K562 (cell line): ENCODE measurements at regions not wholly inside any gene's neighbourhood (a gene's known extent, or its start where the extent isn't known, plus 50 kb on each side); places are given as distances from the start of the nearest gene placed in this dataset.

Experiments
- ATAC-seq: fragments of 200-7000 bp; cut with Tn5 transposase; 3 replicates; pipeline ENCODE4 v1.9.1; 2020; ENCODE audit warnings: moderate library complexity
- BruUV-seq: library from RNA; stranded (reverse); fragments of 400-500 nt; replicated peaks from 2 replicates; lab custom pipeline; 2021; lab: Mats Ljungman, UMichigan
- CTCF ChIA-PET: fragments of 300-600 bp; formaldehyde crosslinking; extraction: SDS; loops from one replicate; lab custom pipeline; 2021; ENCODE audit warnings: low intra/inter-chr PET ratio; lab: Yijun Ruan, JAX
- POLR2A ChIA-PET: fragments of 300-600, 350-650 bp; sonication (Branson Sonifier 250); formaldehyde crosslinking; extraction: SDS; loops from one replicate; lab custom pipeline; 2021; ENCODE audit warnings: antibody characterized with exemption, inconsistent platforms; lab: Yijun Ruan, JAX
- DNase-seq, 4 experiments: peaks; one replicate each; pipeline versions ENCODE4 v3.0.0 to v3.0.0-alpha.2; 2011 to 2018; ENCODE audit warnings: low spot score in 3 of 4, mixed read lengths in 3 of 4; ENCODE audit errors: extremely low read depth in 1 of 4
- FAIRE-seq: peaks from 2 replicates; lab custom pipeline; 2011; peaks lifted over from hg19 to GRCh38; lab: Jason Lieb, UNC
- H2AFZ ChIP-seq: 2 replicates; pipeline ENCODE4 v1.6.0; 2011; ENCODE audit warnings: low read depth, low read length, control low read depth, inconsistent platforms
- H3K27ac ChIP-seq: fragments of 200-600 bp; 3 replicates; pipeline ENCODE4 v1.8.0; 2011; ENCODE audit warnings: low read depth, mild to moderate bottlenecking, control low read depth, inconsistent platforms, low read length, moderate library complexity, mixed read lengths; ENCODE audit errors: extremely low read depth
- H3K27me3 ChIP-seq, 2 experiments: fragments of 300-600 bp in 1 of 2; 2 replicates in 1 of 2; 3 replicates in 1 of 2; pipeline versions ENCODE4 v1.6.0 to v1.8.0; 2011; ENCODE audit warnings: inconsistent platforms in 2 of 2, low read length in 2 of 2, mild to moderate bottlenecking in 1 of 2, mixed read lengths in 1 of 2, moderate library complexity in 1 of 2; ENCODE audit not compliant: control insufficient read depth in 2 of 2, insufficient read depth in 2 of 2
- H3K36me3 ChIP-seq: fragments of 300-600 bp; 3 replicates; pipeline ENCODE4 v1.8.0; 2011; ENCODE audit warnings: mild to moderate bottlenecking, low read length, inconsistent platforms; ENCODE audit not compliant: control insufficient read depth, insufficient read depth
- H3K4me1 ChIP-seq, 2 experiments: fragments of 200-600 bp in 1 of 2; replicated peaks in 1 of 2; 2 replicates in 1 of 2; 3 replicates in 1 of 2; pipeline versions ENCODE4 v1.5.1 to v1.8.0; 2011; ENCODE audit warnings: inconsistent platforms in 2 of 2, low read length in 2 of 2, mild to moderate bottlenecking in 1 of 2, mixed read lengths in 1 of 2, moderate library complexity in 1 of 2; ENCODE audit not compliant: control insufficient read depth in 2 of 2, insufficient read depth in 2 of 2
- H3K4me2 ChIP-seq: 2 replicates; pipeline ENCODE4 v1.6.1; 2011; ENCODE audit warnings: low read length, control low read depth, inconsistent platforms, mixed read lengths; ENCODE audit not compliant: insufficient read depth
- H3K4me3 ChIP-seq: fragments of 200-600 bp; sonication (generic), shearing (Covaris generic); 2 replicates; pipeline ENCODE4 v1.5.1; 2016; ENCODE audit warnings: control low read depth, inconsistent platforms
- H3K79me2 ChIP-seq: fragments of 200-600 bp; 3 replicates; pipeline ENCODE4 v1.8.0; 2011; ENCODE audit warnings: low read length, inconsistent platforms; ENCODE audit not compliant: control insufficient read depth, insufficient read depth
- H3K9ac ChIP-seq, 2 experiments: 2 replicates each; pipeline versions ENCODE4 v1.6.0 to v1.6.1; 2011; ENCODE audit warnings: low read depth in 2 of 2, low read length in 2 of 2, control low read depth in 1 of 2, inconsistent platforms in 1 of 2, mild to moderate bottlenecking in 1 of 2, mixed read lengths in 1 of 2; ENCODE audit not compliant: insufficient read depth in 1 of 2
- H3K9me1 ChIP-seq: one replicate; pipeline ENCODE4 v1.6.0; 2011; ENCODE audit warnings: inconsistent platforms, mild to moderate bottlenecking, low read length, moderate library complexity; ENCODE audit not compliant: control insufficient read depth, insufficient read depth
- H3K9me3 ChIP-seq: replicated peaks from 2 replicates; pipeline ENCODE4 v1.5.1; 2011; ENCODE audit warnings: low read depth, low read length, inconsistent platforms; ENCODE audit not compliant: control insufficient read depth, insufficient read depth
- H4K20me1 ChIP-seq: replicated peaks from 2 replicates; pipeline ENCODE4 v1.6.1; 2011; ENCODE audit warnings: low read length, inconsistent platforms, mixed read lengths; ENCODE audit not compliant: control insufficient read depth, insufficient read depth
- ARID2 ChIP-seq: fragments of 450-650 bp; IDR thresholded peaks from 2 replicates; pipeline ENCODE4 v1.6.1; 2017; ENCODE audit warnings: antibody characterized with exemption, mild to moderate bottlenecking
- CREBBP ChIP-seq: IDR thresholded peaks from one replicate; pipeline ENCODE4 v1.6.1; 2012; ENCODE audit warnings: low read depth, mild to moderate bottlenecking, control low read depth, inconsistent platforms, low read length
- HMGN3 ChIP-seq: IDR thresholded peaks from 2 replicates; pipeline ENCODE4 v1.6.1; 2011; ENCODE audit warnings: borderline replicate concordance, low read depth, mild to moderate bottlenecking, mixed read lengths, low read length; ENCODE audit not compliant: insufficient read length; ENCODE audit errors: extremely low read depth
- HNRNPH1 ChIP-seq: fragments of 200-400 bp; formaldehyde crosslinking; optimal IDR thresholded peaks from 2 replicates; pipeline ENCODE3; 2017; ENCODE audit warnings: low read depth, mild to moderate bottlenecking, low read length, moderate library complexity
- SLC30A9 ChIP-seq: fragments of 250-450 bp; sonication (Bioruptor Pico); IDR thresholded peaks from 2 replicates; pipeline ENCODE4 v1.8.0; 2022; ENCODE audit warnings: mild to moderate bottlenecking, moderate library complexity
- TFAM ChIP-seq: fragments of 250-450 bp; sonication (Bioruptor Pico); conservative IDR thresholded peaks from 2 replicates; pipeline ENCODE4 v1.5.0; 2021; ENCODE audit warnings: mild to moderate bottlenecking, moderate library complexity
- ZNF121 ChIP-seq: sonication (generic); formaldehyde crosslinking; conservative IDR thresholded peaks from 2 replicates; pipeline ENCODE4 v1.8.0; 2022; ENCODE audit warnings: missing genetic modification reagents
- ZNF311 ChIP-seq: fragments of 250-450 bp; sonication (Bioruptor Pico); IDR thresholded peaks from 2 replicates; pipeline ENCODE4 v1.4.0; 2020; ENCODE audit warnings: mild to moderate bottlenecking, moderate library complexity
- ZNF316 ChIP-seq: fragments of 450-650 bp; IDR thresholded peaks from 2 replicates; pipeline ENCODE4 v1.6.1; 2016
- WGBS: fragments of 100-300 bp; shearing (Covaris generic); methylation state at CpG from one replicate; pipeline ENCODE4 v1.1.6; 2016; ENCODE audit warnings: low coverage, mixed read lengths; ENCODE audit not compliant: insufficient coverage; ENCODE audit errors: missing lambda C conversion rate; 5-methylcytosine and 5-hydroxymethylcytosine counted together
- in situ Hi-C: fragments of 300-500 bp; cut with MboI; formaldehyde crosslinking; loops from 4 replicates; pipeline ENCODE4 v1.15.0; 2018; ENCODE audit warnings: inconsistent platforms, mixed read lengths
- intact Hi-C: fragments of 100-400 bp; cut with micrococcal nuclease; formaldehyde crosslinking; loops from 2 replicates; pipeline ENCODE4 v1.14.2; 2022
- TF ChIP-seq, protein P1 (sequence below): fragments of 250-450 bp; sonication (Bioruptor Pico); IDR thresholded peaks from 2 replicates; pipeline ENCODE4 v1.9.0; 2021; ENCODE audit warnings: mild to moderate bottlenecking, inconsistent platforms
- TF ChIP-seq, protein P2 (sequence below): fragments of 250-450 bp; sonication (Bioruptor Pico); IDR thresholded peaks from 2 replicates; pipeline ENCODE4 v1.5.0; 2021; ENCODE audit warnings: mild to moderate bottlenecking, moderate library complexity

DNA sequence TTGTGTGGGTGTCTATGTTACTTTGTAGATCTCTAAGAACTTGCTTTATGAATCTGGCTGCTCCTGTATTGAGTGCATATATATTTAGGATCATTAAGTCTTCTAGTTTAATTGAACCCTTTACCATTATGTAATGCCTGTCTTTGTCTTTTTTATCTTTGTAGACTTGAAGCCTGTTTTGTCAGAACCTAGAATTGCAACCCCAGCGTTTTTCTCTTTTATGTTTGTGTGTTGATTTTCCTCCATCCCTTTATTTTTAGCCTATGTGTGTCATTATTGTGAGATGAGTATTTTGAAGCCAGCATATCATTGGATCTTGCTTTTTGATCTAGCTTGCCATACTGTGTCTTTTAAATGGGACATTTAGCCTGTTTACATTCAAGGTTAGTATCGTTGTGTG is 573.2 kb downstream of the BRINP3 start:
- Histone ChIP-seq H3K4me3 (no peak overlapping the region), H3K79me2 (no peaks in the 10 kb centered on the region), H3K27me3 (no peaks in the 10 kb centered on the region), H3K36me3 (no peaks in the 10 kb centered on the region), H3K27ac (no peak overlapping the region), H3K9me1 (no peaks in the 10 kb centered on the region), H3K4me2 (no peak overlapping the region), H3K4me1 (no peaks in the 10 kb centered on the region), H2AFZ (no peak overlapping the region), H3K9ac (no peak overlapping the region), H3K9me3 (no peaks in the 10 kb centered on the region), H4K20me1 (no peaks in the 10 kb centered on the region)
- DNase-seq (no peak), ATAC-seq (no peak), FAIRE-seq (no peak)
- 0% methylated on average over 2 of the region's 2 CpGs for WGBS
- in situ Hi-C loops, result no loop called here
- intact Hi-C loops, result no loop called here
- TF ChIP-seq ZNF121 (CRISPR knock-in tag), result no peak
- no peak for TF ChIP-seq ZNF311 (CRISPR knock-in tag)
- no peak for TF ChIP-seq ARID2
- TF ChIP-seq HNRNPH1, result no peak
- TF ChIP-seq HMGN3, result no peak
- TF ChIP-seq ZNF316, result peak; percentile 47
- TF ChIP-seq CREBBP, result no peak
- BruUV-seq, result no TSS peak
- POLR2A ChIA-PET, result no interaction called here
- CTCF ChIA-PET, result no interaction called here

DNA sequence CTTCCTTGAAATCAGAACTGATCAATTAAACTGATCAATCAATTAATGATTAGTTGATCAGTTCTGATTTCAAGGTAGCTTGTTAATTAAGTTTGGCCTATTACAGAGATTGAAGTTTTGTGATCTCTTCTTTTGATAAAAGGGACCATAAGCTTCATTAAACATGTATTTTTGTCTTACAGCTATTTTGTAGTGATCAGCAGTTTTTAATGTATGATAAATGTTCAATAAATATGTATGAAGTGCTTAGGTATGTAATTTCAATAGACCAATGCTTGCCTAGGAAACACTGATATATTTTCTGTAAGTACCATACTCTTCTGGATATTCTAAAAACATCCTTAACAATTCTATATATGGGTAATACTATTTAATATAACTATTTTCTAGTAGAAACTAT is 569.6 kb downstream of the BRINP3 start:
- DNase-seq (no peak), ATAC-seq (no peak), FAIRE-seq (no peak)
- Histone ChIP-seq H2AFZ (no peak overlapping the region), H3K9me1 (no peaks in the 10 kb centered on the region), H3K4me3 (no peak overlapping the region), H3K79me2 (no peaks in the 10 kb centered on the region), H3K27ac (no peak overlapping the region), H3K4me1 (no peaks in the 10 kb centered on the region), H3K36me3 (no peaks in the 10 kb centered on the region), H3K4me2 (no peak overlapping the region), H3K9me3 (no peaks in the 10 kb centered on the region), H3K27me3 (no peaks in the 10 kb centered on the region), H3K9ac (no peak overlapping the region), H4K20me1 (no peaks in the 10 kb centered on the region)
- CTCF ChIA-PET, result no interaction called here
- intact Hi-C loops, result no loop called here
- POLR2A ChIA-PET, result no interaction called here
- in situ Hi-C loops, result no loop called here
- no TSS peak for BruUV-seq
- TF ChIP-seq, protein P1, sequence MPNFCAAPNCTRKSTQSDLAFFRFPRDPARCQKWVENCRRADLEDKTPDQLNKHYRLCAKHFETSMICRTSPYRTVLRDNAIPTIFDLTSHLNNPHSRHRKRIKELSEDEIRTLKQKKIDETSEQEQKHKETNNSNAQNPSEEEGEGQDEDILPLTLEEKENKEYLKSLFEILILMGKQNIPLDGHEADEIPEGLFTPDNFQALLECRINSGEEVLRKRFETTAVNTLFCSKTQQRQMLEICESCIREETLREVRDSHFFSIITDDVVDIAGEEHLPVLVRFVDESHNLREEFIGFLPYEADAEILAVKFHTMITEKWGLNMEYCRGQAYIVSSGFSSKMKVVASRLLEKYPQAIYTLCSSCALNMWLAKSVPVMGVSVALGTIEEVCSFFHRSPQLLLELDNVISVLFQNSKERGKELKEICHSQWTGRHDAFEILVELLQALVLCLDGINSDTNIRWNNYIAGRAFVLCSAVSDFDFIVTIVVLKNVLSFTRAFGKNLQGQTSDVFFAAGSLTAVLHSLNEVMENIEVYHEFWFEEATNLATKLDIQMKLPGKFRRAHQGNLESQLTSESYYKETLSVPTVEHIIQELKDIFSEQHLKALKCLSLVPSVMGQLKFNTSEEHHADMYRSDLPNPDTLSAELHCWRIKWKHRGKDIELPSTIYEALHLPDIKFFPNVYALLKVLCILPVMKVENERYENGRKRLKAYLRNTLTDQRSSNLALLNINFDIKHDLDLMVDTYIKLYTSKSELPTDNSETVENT, result no peak
- no peak for TF ChIP-seq TFAM
- TF ChIP-seq SLC30A9 (CRISPR knock-in tag), result no peak
- TF ChIP-seq, protein P2, sequence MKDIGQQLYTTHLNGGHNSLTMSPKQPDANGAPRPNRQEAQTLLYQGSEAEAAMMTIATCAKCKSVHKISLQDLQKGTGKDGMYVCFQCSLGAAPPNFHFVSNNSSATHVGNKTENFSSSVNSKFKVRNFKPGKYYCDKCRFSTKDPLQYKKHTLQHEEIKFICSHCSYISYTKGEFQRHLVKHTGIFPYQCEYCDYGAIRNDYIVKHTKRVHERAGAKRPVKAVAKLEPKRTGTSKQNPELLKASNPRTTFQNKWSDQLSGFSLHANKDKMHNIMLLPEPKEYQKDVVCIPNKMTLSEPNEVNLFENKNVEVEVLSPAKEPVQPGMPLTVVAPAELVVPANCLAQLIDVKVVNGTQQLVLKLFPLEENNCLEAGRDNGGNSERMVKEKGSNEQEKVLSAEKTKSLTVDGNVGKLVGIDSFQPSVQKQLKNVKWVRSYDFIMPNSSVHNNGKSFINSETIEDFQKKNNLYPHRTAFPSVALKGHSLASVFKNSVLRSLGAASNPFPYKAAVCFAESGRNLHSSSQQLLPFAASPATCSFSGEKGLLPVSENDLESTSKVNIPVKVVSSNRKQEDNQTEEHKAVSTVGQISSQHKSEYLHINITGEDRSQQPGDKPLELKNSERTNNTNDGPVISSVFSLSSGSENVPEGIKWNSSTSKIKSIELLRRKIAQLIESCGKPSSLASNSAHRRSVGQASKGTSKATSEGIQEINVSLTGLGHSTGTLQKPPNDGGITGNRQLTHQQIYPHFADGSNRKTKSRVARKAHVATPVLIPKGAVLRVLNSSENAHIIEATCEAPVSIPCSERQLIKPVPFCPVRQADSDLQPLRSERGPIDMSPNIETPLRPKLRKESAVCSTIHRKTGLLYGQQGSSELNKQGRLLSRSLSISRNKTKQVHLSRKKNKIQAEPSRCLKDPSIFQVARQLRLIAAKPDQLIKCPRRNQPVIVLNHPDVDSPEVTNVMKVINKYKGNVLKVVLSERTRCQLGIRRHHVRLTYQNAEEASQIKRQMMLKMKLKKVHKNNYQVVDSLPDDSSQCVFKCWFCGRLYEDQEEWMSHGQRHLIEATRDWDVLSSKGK, result no peak
